Duodenal mucosa (tissue), 2 donors: ENCODE measurements at regions not wholly inside any gene's neighbourhood (a gene's known extent, or its start where the extent isn't known, plus 50 kb on each side); places are given as distances from the start of the nearest gene placed in this dataset.

Experiments
- H3K27ac ChIP-seq: one replicate; pipeline ENCODE4 v1.7.0; 2013; ENCODE audit warnings: low read depth, low read length
- H3K27me3 ChIP-seq, 2 donors: one replicate each; pipeline ENCODE4 v1.7.0; 2013; ENCODE audit warnings: low read length in 2 of 2, control low read depth in 1 of 2; ENCODE audit not compliant: insufficient read depth in 2 of 2, control insufficient read depth in 1 of 2
- H3K36me3 ChIP-seq, 2 donors: one replicate each; pipeline ENCODE4 v1.7.0; 2013; ENCODE audit warnings: low read length in 2 of 2, control low read depth in 1 of 2; ENCODE audit not compliant: insufficient read depth in 2 of 2, control insufficient read depth in 1 of 2
- H3K4me1 ChIP-seq, 2 donors: one replicate each; pipeline ENCODE4 v1.7.0; 2013; ENCODE audit warnings: low read length in 2 of 2, control low read depth in 1 of 2; ENCODE audit not compliant: insufficient read depth in 2 of 2, control insufficient read depth in 1 of 2
- H3K4me3 ChIP-seq, 2 donors: one replicate each; pipeline ENCODE4 v1.7.0; 2013; ENCODE audit warnings: low read length in 2 of 2, low read depth in 1 of 2
- H3K9ac ChIP-seq, 2 donors: one replicate each; pipeline ENCODE4 v1.7.0; 2013; ENCODE audit warnings: low read length in 2 of 2, low read depth in 1 of 2
- H3K9me3 ChIP-seq, 2 donors: one replicate each; pipeline ENCODE4 v1.7.0; 2013; ENCODE audit warnings: low read length in 2 of 2, control low read depth in 1 of 2; ENCODE audit not compliant: control insufficient read depth in 1 of 2

- Histone ChIP-seq H3K4me3 (no peak overlapping the region), H3K27ac (no peak overlapping the region), H3K9me3 (no peaks in the 10 kb centered on the region), H3K4me1 (peaks cover 0 to 4% of the 10 kb centered on the region in 2 donors), H3K36me3 (no peaks in the 10 kb centered on the region), H3K27me3 (no peaks in the 10 kb centered on the region), H3K9ac (no peak overlapping the region)
Observed at GRCh38 chr1:198927129-198927528, 288.3 kb downstream of the PTPRC start.

- H3K9ac ChIP-seq = no peak overlapping the region
- peaks cover 0 to 4% of the 10 kb centered on the region in 2 donors for H3K4me1 ChIP-seq
- no peaks in the 10 kb centered on the region for H3K36me3 ChIP-seq
- no peak overlapping the region for H3K4me3 ChIP-seq
- H3K27ac ChIP-seq = no peak overlapping the region
- no peaks in the 10 kb centered on the region for H3K27me3 ChIP-seq
- no peaks in the 10 kb centered on the region for H3K9me3 ChIP-seq
Observed at GRCh38 chr1:198929111-198929604, 290.3 kb downstream of the PTPRC start.

- no peaks in the 10 kb centered on the region for H3K9me3 ChIP-seq
- peak overlapping the region; percentile 2 for H3K27ac ChIP-seq
- no peaks in the 10 kb centered on the region for H3K36me3 ChIP-seq
- peak overlapping the region in 1 of 2 donors; percentile 30 for H3K4me3 ChIP-seq
- no peak overlapping the region for H3K9ac ChIP-seq
- no peaks in the 10 kb centered on the region for H3K27me3 ChIP-seq
- H3K4me1 ChIP-seq = peaks cover 0 to 4% of the 10 kb centered on the region in 2 donors
Observed at GRCh38 chr1:198929961-198930599, 291.2 kb downstream of the PTPRC start.

- no peak overlapping the region for H3K27ac ChIP-seq
Observed at GRCh38 chr1:198932351-198932991, 293.6 kb downstream of the PTPRC start.

GRCh38 chr1:198933515-198934222, 294.8 kb downstream of the PTPRC start:
- H3K36me3 ChIP-seq = no peaks in the 10 kb centered on the region
- H3K27ac ChIP-seq = no peak overlapping the region
- peaks cover 0 to 4% of the 10 kb centered on the region in 2 donors for H3K4me1 ChIP-seq
- no peaks in the 10 kb centered on the region for H3K27me3 ChIP-seq
- H3K9ac ChIP-seq = no peak overlapping the region
- no peak overlapping the region for H3K4me3 ChIP-seq
- H3K9me3 ChIP-seq = no peaks in the 10 kb centered on the region

More at GRCh38 chr1:198932351-198932991, 293.6 kb downstream of the PTPRC start:
- H3K4me3 ChIP-seq = no peak overlapping the region
- no peaks in the 10 kb centered on the region for H3K36me3 ChIP-seq
- peaks cover 0 to 4% of the 10 kb centered on the region in 2 donors for H3K4me1 ChIP-seq
- H3K9me3 ChIP-seq = no peaks in the 10 kb centered on the region
- no peak overlapping the region for H3K9ac ChIP-seq
- H3K27me3 ChIP-seq = no peaks in the 10 kb centered on the region

- Histone ChIP-seq H3K9me3 (no peaks in the 10 kb centered on the region), H3K27me3 (no peaks in the 10 kb centered on the region), H3K27ac (no peak overlapping the region), H3K4me1 (no peaks in the 10 kb centered on the region), H3K36me3 (no peaks in the 10 kb centered on the region), H3K9ac (peak overlapping the region; percentile 23 to 48), H3K4me3 (peak overlapping the region; percentile 62 to 65)
Observed at GRCh38 chr1:198934426-198934825, 295.6 kb downstream of the PTPRC start.

- no peaks in the 10 kb centered on the region for H3K27me3 ChIP-seq
- no peaks in the 10 kb centered on the region for H3K4me1 ChIP-seq
- H3K36me3 ChIP-seq = no peaks in the 10 kb centered on the region
- H3K27ac ChIP-seq = no peak overlapping the region
- H3K9ac ChIP-seq = peak overlapping the region; percentile 23 to 48
- H3K4me3 ChIP-seq = peak overlapping the region; percentile 62 to 65
- no peaks in the 10 kb centered on the region for H3K9me3 ChIP-seq
Observed at GRCh38 chr1:198934901-198935305, 296.1 kb downstream of the PTPRC start.

- peak overlapping the region; percentile 23 to 48 for H3K9ac ChIP-seq
- H3K4me3 ChIP-seq = peak overlapping the region; percentile 62 to 65
- H3K4me1 ChIP-seq = no peaks in the 10 kb centered on the region
- peak overlapping the region; percentile 30 for H3K27ac ChIP-seq
- no peaks in the 10 kb centered on the region for H3K27me3 ChIP-seq
- H3K36me3 ChIP-seq = no peaks in the 10 kb centered on the region
- H3K9me3 ChIP-seq = no peaks in the 10 kb centered on the region
Observed at GRCh38 chr1:198935306-198935921, 296.6 kb downstream of the PTPRC start.

GRCh38 chr1:198936371-198937083, 297.7 kb downstream of the PTPRC start:
- H3K36me3 ChIP-seq = no peaks in the 10 kb centered on the region
- H3K27me3 ChIP-seq = no peaks in the 10 kb centered on the region
- no peaks in the 10 kb centered on the region for H3K9me3 ChIP-seq
- H3K4me3 ChIP-seq = peak overlapping the region; percentile 62 to 65
- H3K9ac ChIP-seq = peak overlapping the region; percentile 44 to 45
- peak overlapping the region; percentile 47 for H3K27ac ChIP-seq
- H3K4me1 ChIP-seq = no peaks in the 10 kb centered on the region
